GM12878 (cell line): ENCODE measurements at regions not wholly inside any gene's neighbourhood (a gene's known extent, or its start where the extent isn't known, plus 50 kb on each side); places are given as distances from the start of the nearest gene placed in this dataset.

ENCODE experiments used
- BRCA1 ChIP-seq: IDR thresholded peaks from 2 replicates; pipeline ENCODE4 v1.6.1; 2011; ENCODE audit warnings: low read depth, low read length, improper control_type of control experiment
- CBFB ChIP-seq: IDR thresholded peaks from 2 replicates; pipeline ENCODE4 v1.6.1; 2016; ENCODE audit warnings: antibody characterized with exemption, low read depth
- CTCF ChIP-seq, 3 experiments: IDR thresholded peaks in 2 of 3; conservative IDR thresholded peaks in 1 of 3; 2 replicates each; pipeline ENCODE4 v1.5.1; 2011; ENCODE audit warnings: low read depth in 3 of 3, low read length in 3 of 3, mild to moderate bottlenecking in 3 of 3, control low read depth in 2 of 3, moderate library complexity in 2 of 3, inconsistent platforms in 1 of 3, mixed read lengths in 1 of 3; ENCODE audit not compliant: control insufficient read depth in 2 of 3, insufficient read depth in 1 of 3; ENCODE audit errors: extremely low read depth in 1 of 3
- FOXK2 ChIP-seq: fragments of 450-650 bp; IDR thresholded peaks from 2 replicates; pipeline ENCODE4 v1.6.1; 2017; ENCODE audit warnings: mild to moderate bottlenecking, moderate library complexity
- MTA3 ChIP-seq: IDR thresholded peaks from 2 replicates; pipeline ENCODE4 v1.6.1; 2012; ENCODE audit warnings: low read length, inconsistent platforms, borderline replicate concordance
- MYC ChIP-seq: IDR thresholded peaks from 2 replicates; pipeline ENCODE4 v1.6.1; 2011; ENCODE audit warnings: mild to moderate bottlenecking, low read length, moderate library complexity, inconsistent platforms; ENCODE audit not compliant: insufficient read depth, insufficient replicate concordance, insufficient read length, severe bottlenecking
- NFYB ChIP-seq: IDR thresholded peaks from 2 replicates; pipeline ENCODE4 v1.6.1; 2011; ENCODE audit warnings: low read depth, mild to moderate bottlenecking, low read length, improper control_type of control experiment, moderate library complexity; ENCODE audit not compliant: insufficient read depth
- POLR2A ChIP-seq: IDR thresholded peaks from 2 replicates; pipeline ENCODE4 v1.6.1; 2011; ENCODE audit warnings: low read depth, mild to moderate bottlenecking, low read length
- RELA ChIP-seq: fragments of 450-650 bp; IDR thresholded peaks from 2 replicates; pipeline ENCODE4 v1.8.0; 2014; ENCODE audit warnings: borderline replicate concordance; ENCODE audit not compliant: partially characterized antibody
- REST ChIP-seq: IDR thresholded peaks from 2 replicates; pipeline ENCODE4 v1.6.1; 2012; ENCODE audit warnings: mild to moderate bottlenecking, low read depth, low read length
- ZBTB33 ChIP-seq: fragments of 450-650 bp; IDR thresholded peaks from 2 replicates; pipeline ENCODE4 v1.6.1; 2017; ENCODE audit warnings: mild to moderate bottlenecking

GRCh38 chr6:164290101-164290500, 875.6 kb downstream of the QKI start:
- TF ChIP-seq CBFB (no peak), BRCA1 (no peak), FOXK2 (no peak), REST (no peak), POLR2A (no peak), NFYB (no peak), RELA (no peak), CTCF (IDR thresholded peaks at IDR 0.05 in 2 of 3, conservative IDR thresholded peaks at IDR 0.05 in 1 of 3; ENCODE audit: control insufficient read depth in 2 of 3, extremely low read depth in 1 of 3, insufficient read depth in 1 of 3, low read depth in 3 of 3, low read length in 3 of 3) (no peak), MTA3 (no peak), MYC (no peak), ZBTB33 (no peak)
